ENCODE measurements at regions not wholly inside any gene's neighbourhood (a gene's known extent, or its start where the extent isn't known, plus 50 kb on each side); places are given as distances from the start of the nearest gene placed in this dataset.

- 0 out of 8 replicates have a peak, but pooled peaks cover 0 to 5% (median 0%) of the 10 kb centered on the region in 4 experiments for H3K36me3 ChIP-seq (ENCODE audit: control insufficient read depth in 2 of 4, insufficient read depth in 4 of 4, low read length in 3 of 4)
- DNase-seq (ENCODE audit: low read depth in 1 of 2, low spot score in 2 of 2) (no peak), FAIRE-seq (no peak)
- H3K4me3 ChIP-seq (ENCODE audit: extremely low read depth in 1 of 4, insufficient read depth in 2 of 4, low read depth in 3 of 4, low read length in 4 of 4) = no peak overlapping the region
- H2AK5ac ChIP-seq (ENCODE audit: low read depth, low read length) = no peak overlapping the region
- peaks cover 7 to 16% of the 10 kb centered on the region in 2 experiments for H3K9me3 ChIP-seq (ENCODE audit: insufficient read depth in 2 of 2, low read depth in 1 of 2, low read length in 1 of 2)
- TF ChIP-seq CBX5 (IDR thresholded peaks at IDR 0.05; ENCODE audit: low read depth, low read length) (0 out of 2 replicates have a peak, but pooled peaks have one; percentile 58), TBP (IDR thresholded peaks at IDR 0.05; ENCODE audit: low read depth, low read length) (no peak)
- no peak overlapping the region for H3K4ac ChIP-seq (replicated peaks; ENCODE audit: insufficient read length, low read depth, low read length)
- no peaks in the 10 kb centered on the region for H3K23me2 ChIP-seq (ENCODE audit: low read depth, low read length)
- no peak overlapping the region for H3K14ac ChIP-seq (ENCODE audit: insufficient read length)
- H2AFZ ChIP-seq (ENCODE audit: low read length) = no peak overlapping the region
- ChIA-PET CTCF (ENCODE audit: partially characterized antibody) (no interaction called here), POLR2A (ENCODE audit: partially characterized antibody) (no interaction called here)
- H3K9ac ChIP-seq (replicated peaks in 1 of 4; ENCODE audit: extremely low read depth in 1 of 4, low read depth in 3 of 4, low read length in 3 of 4) = no peak overlapping the region
- no peak overlapping the region for H3K23ac ChIP-seq (ENCODE audit: insufficient read length)
- no peak overlapping the region for H2BK5ac ChIP-seq (ENCODE audit: low read depth, low read length)
- no peak overlapping the region for H2BK15ac ChIP-seq (ENCODE audit: low read length)
- no peak overlapping the region for H2BK12ac ChIP-seq (ENCODE audit: low read depth, low read length)
- H4K91ac ChIP-seq (replicated peaks; ENCODE audit: insufficient read length, low read length) = no peak overlapping the region
- no peak overlapping the region for H2BK120ac ChIP-seq (replicated peaks; ENCODE audit: low read depth, low read length)
- no peak overlapping the region for H3K27ac ChIP-seq (ENCODE audit: low read depth, low read length)
- H3K18ac ChIP-seq (ENCODE audit: extremely low read depth, low read length) = no peak overlapping the region
- no peak overlapping the region for H4K5ac ChIP-seq (ENCODE audit: insufficient read length, low read depth, low read length)
- no peak overlapping the region for H3K4me2 ChIP-seq (ENCODE audit: insufficient read depth in 1 of 2, low read depth in 2 of 2, low read length in 2 of 2)
- no peaks in the 10 kb centered on the region for H3K79me2 ChIP-seq (ENCODE audit: control insufficient read depth in 1 of 2, insufficient read depth in 2 of 2, low read length in 2 of 2)
- no peaks in the 10 kb centered on the region for H3K4me1 ChIP-seq (replicated peaks in 1 of 4; ENCODE audit: control insufficient read depth in 3 of 4, insufficient read depth in 4 of 4, low read length in 3 of 4)
- H4K20me1 ChIP-seq (replicated peaks in 1 of 2; ENCODE audit: control insufficient read depth in 1 of 2, insufficient read depth in 2 of 2, low read length in 2 of 2) = no peaks in the 10 kb centered on the region
- H3K56ac ChIP-seq (replicated peaks; ENCODE audit: insufficient read length, low read depth, low read length) = no peak overlapping the region
- no peak overlapping the region for H2BK20ac ChIP-seq (ENCODE audit: low read length)
- H3K27me3 ChIP-seq (replicated peaks in 1 of 4; ENCODE audit: control insufficient read depth in 3 of 4, extremely low read depth in 1 of 4, insufficient read depth in 3 of 4, low read length in 3 of 4) = no peaks in the 10 kb centered on the region
- H3K79me1 ChIP-seq (ENCODE audit: low read depth, low read length) = no peaks in the 10 kb centered on the region
- no peak overlapping the region for H4K8ac ChIP-seq (ENCODE audit: extremely low read depth, insufficient read depth, low read length)
Observed at GRCh38 chr5:35284364-35284763, 54.1 kb upstream of the PRLR start.

Data from H1 (cell line).